NCI-H526 treated with DMSO at 0.1 percent for 48 hours (cell line): ENCODE measurements at regions not wholly inside any gene's neighbourhood (a gene's known extent, or its start where the extent isn't known, plus 50 kb on each side); places are given as distances from the start of the nearest gene placed in this dataset.

ENCODE experiments used
- DNase-seq: peaks from one replicate; lab custom pipeline; 2025; lab: John Stamatoyannopoulos, UW

- no peak for DNase-seq
Measured at GRCh38 chr4:145427991-145428390, 53.7 kb upstream of the SMAD1 start.

DNA sequence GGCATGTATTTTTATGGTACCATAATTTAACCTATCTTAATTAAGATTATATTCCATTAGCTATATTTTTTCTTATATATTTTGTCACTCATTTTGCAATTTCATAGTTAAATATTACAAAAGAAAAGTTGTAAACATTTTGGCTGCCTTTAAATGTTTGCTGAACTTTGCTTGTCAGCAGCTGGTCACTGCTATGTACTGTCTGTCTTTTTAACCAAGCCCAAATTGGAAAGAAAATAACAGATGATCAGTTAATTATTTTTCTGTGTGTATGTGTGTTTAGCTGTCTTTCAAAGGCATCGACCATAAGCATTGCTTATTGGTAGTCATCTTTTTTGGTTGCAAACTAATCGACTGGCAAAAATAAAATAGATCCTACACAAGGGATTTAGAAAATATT, 54.4 kb upstream of the SMAD1 start:
- DNase-seq, result no peak

- DNase-seq, result no peak
Measured at GRCh38 chr4:145423017-145423708, 58.5 kb upstream of the SMAD1 start.

DNA sequence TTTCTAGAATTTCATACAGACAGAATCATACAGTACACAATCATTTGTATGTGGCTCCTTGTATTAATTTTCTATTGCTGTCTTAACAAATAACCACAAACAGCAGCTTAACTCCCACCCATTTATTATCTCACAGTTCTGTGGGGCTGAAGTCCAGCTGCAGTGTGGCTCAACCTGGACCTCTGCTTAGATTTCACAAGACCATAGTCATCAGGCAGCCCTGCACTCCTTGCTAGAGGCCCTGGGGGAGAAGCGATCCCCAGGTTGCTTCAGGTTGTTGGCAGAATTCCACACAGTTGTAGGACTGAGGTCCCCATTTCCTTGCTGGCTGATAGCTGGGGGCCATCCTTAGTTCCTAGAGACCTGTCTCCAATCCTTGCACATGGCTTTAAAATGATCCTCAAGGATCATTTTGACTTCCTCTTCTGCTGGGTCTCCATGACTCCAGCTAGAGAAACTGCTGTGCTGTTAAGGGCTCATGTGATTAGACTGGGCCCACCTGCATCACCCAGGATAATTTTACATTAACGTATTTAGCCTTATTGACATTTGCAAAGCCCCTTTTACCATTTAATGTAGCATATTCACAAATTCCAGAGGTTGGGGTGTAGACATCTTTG, 60.9 kb upstream of the SMAD1 start:
- DNase-seq, result no peak

- DNase-seq, result no peak
Measured at GRCh38 chr4:145418739-145419138, 62.9 kb upstream of the SMAD1 start.

DNA sequence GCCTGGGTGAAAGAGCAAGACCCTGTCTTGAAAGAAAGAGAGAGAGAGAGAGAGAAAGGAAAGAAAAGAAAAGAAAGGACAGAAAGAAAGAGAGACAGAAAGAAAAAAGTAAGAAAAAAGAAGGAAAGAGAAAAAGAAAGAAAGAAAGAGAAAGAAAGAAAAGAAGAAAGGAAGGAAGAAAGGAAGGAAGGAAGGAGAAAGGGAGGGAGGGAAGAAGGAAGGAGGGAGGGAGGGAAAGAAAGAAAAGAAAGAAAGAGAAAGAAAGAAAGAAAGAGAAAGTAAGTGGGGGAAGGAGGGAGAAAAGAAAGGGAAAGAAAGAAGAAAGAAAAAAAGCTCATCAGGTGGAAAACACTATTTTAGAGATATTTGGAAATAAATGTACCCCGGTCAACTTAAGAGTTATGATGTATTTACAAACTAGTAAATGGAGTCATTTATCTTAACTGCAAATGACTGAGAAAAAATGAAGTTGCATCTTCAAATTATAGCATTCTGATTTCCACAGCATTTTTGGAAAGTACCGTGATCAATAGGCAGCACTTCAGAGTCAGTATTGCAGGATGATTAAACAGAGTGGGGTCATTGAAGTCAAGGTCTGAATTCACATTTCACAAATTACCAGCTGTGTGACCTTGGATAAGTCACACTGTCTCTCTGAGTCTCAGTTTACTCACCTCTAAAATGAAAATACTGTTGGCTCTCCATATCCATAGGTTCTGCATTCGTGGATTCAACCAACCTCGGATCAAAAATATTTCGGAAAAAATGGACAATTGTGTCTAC, 64.1 kb upstream of the SMAD1 start:
- DNase-seq, result no peak

DNA sequence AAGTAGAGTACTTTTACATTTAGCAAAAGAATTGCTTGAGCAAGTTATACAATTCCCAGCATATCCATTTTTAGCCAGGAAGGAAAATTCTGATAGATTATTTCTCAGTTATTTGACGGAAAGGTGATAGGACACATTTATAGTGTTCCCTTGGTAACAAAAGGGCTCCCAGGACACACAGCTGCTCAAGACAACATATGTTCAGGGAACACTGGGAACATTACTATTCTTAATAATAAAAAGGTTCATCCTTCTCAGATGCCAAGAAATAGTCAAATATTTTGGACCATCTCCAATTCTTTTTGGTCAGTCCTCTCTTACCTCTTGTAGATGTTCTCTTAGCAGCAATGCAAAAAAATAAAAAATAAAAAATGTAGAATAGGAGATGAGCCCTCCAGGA, 66.8 kb upstream of the SMAD1 start:
- no peak for DNase-seq

DNA sequence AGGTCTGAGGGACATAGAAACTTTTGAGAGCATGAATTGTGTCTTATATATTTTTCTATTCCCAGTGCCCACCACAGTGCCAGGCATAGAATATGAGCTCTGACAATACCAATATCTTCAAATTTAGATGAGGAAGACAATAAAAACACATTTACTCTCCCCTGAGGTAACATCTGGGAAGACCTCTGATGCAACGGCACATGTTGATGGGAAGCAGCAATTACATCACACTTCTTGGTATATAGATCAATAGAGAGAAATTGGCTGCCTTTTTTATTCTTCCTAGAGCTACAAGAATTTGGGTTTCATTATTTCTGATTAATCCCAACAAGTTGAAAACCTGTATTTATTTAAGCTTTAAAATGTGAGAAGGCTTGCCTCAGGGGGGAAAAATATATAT, 67.4 kb upstream of the SMAD1 start:
- no peak for DNase-seq

- DNase-seq, result no peak
Measured at GRCh38 chr4:145406970-145407369, 74.7 kb upstream of the SMAD1 start.

DNA sequence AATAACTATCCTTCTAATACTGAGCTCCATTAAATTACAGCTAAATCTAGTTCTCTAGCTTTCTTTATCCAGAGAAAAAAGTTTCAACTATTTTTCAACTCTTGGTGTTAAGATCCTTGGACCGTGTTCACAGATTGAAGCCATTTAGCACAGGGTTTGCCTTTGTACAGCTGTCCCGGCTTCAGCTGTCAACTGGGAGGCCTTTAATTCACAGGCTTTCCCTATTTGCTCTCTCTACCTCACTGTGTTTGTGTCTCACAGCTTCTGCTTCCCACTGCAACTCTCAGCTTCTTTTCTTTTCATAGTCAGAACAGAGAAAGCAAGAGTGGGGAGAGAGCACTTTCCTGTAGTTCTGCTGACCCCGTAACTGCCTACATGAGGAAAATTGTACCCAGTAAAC, 76.9 kb upstream of the SMAD1 start:
- DNase-seq, result no peak

- no peak for DNase-seq
Measured at GRCh38 chr4:145396581-145396980, 85.1 kb upstream of the SMAD1 start.

DNA sequence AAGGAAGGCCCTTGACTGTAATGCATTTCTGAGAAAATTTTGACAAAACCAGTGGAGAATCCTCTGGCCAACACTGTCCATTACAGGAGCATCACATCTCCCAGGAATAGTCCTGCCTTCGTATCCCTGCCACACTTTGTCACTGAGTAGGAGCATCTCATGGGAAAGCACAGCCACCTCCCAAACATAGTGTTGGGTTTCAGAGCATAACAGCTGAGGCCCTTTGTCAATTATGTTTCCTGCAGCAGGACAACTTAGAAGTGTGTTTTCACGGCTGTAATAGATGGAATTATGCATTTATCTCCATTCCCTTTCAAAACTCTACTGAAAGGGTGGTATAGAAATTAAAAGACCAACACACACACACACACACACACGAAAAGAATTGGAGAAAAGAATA, 91.1 kb upstream of the SMAD1 start:
- no peak for DNase-seq

- no peak for DNase-seq
Measured at GRCh38 chr4:145389550-145389949, 92.1 kb upstream of the SMAD1 start.

DNA sequence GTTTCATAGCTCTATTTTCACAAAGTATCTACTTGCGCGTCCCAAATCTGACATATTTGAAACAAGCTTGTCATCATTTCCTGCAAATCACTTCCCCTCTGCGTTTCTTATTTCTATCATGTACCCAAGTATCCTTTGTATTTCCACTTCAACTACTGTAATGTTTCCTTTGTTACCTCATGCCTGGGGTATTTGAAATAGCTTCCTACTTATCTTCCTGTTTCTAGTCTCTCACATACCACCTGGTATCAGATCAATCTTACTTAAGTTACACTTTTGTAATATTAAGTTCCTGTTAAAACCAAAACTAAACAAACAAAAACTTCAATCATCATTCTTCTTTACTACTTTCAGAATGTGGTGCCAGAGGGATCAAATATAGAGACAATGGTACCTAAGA, 93.6 kb upstream of the SMAD1 start:
- no peak for DNase-seq

DNA sequence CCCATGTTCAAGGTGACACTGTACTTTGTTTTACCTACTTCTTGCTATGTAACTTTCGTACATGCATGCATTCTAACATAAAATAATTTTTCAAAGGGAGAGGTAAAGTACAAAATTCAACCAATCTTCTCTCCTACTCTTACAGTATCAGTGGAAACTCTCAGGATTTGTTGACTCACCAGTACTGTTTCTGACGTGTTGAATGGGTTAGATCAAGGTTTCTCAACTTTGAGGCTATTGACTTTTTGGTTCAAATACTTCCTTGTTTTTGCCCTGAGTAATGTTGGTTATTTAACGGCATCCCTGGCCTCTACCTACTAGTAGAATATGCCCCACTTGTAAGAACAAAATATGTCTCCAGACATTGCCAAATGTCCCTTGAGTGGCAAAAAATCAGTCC, 94.6 kb upstream of the SMAD1 start:
- DNase-seq, result no peak

DNA sequence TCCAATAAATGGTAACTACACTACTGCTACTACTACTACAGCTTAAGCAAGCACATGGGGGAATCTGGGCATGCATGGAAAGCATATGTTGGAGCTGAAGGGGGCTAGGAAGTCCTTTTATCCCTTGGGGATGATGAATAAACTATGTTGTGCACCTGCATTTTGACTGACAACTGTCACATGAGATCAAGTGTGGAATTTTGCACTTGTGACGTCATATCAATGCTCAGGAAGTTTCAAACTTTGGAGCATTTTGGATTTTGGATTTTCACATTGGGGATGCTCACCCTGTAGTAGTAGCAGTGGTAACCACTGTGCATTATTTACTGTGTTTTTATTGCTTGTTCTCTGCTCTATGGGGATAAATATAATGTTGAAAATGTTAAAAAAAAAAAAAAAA, 100.5 kb upstream of the SMAD1 start:
- DNase-seq, result no peak

DNA sequence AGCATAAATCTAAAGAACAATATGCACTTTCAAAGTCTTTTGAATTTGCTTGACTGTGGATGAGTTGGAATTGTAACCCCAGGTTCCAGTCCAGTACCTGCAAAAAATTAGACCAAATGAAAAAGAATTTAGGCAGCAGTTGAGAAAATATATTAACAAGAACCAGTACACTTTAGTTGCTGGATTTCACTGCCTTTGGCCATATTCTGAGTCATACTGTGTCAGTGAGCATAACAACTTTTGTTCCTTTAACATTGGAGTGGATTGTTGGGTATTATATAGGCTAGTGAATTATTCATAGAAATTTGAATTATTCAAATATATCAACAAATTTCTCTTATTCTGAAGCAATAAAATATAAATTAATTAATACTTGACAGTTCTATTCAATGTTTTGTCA, 101.5 kb upstream of the SMAD1 start:
- DNase-seq, result no peak

- DNase-seq, result no peak
Measured at GRCh38 chr4:145375416-145375815, 106.2 kb upstream of the SMAD1 start.

GRCh38 chr4:145352438-145353145, 129.1 kb upstream of the SMAD1 start:
- no peak for DNase-seq

DNA sequence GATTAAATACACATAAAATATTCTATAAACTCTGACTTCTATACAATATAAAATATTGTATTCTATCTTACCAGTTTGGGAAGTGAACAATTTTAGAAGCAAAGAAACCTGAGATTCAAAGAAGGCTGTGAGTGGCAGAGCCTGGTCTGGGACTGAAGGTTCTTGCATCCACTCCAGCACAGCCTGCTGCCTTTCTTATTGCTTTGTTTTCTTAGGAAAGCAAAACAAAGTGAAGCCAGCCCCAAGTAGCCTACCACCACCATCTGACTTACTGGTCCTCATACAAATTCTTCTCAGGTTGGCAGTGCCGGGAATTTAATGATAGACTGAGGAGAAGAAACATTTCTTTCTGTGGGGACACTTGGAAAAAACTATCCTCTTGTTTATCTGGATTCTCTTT, 129.7 kb upstream of the SMAD1 start:
- DNase-seq, result no peak

DNA sequence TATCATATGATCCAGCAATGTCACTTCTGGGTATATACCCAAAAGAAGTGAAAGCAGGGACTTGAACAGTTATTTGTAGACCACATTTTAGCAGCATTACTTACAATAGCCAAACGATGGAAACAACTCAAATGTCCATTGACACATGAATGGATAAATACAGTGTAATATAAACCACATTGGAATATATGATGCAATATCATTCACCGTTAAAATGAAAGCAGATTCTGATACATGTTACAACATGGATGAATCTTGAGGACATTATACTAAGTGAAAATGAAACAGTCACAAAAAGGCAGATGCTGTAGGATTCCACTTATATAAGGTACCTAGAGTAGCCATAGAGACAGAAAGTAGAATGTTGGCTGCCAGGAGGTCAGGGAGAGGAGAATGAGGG, 130.5 kb upstream of the SMAD1 start:
- no peak for DNase-seq

- no peak for DNase-seq
Measured at GRCh38 chr4:145348291-145348690, 133.4 kb upstream of the SMAD1 start.

- DNase-seq, result no peak
Measured at GRCh38 chr4:145347684-145348083, 134.0 kb upstream of the SMAD1 start.
